CD4-positive, alpha-beta T cell (primary cell): ENCODE measurements at regions not wholly inside any gene's neighbourhood (a gene's known extent, or its start where the extent isn't known, plus 50 kb on each side); places are given as distances from the start of the nearest gene placed in this dataset.
"Not testable (repeated sequence)": the region's sequence is repeated elsewhere in the genome, so short reads cannot be mapped to it uniquely, and the experiment has no call there.

ENCODE experiments used
- ATAC-seq: fragments of 200-7000 bp; cut with Tn5 transposase; one replicate; pipeline ENCODE4 v1.10.0; 2022; ENCODE audit warnings: mild to moderate bottlenecking; ENCODE audit not compliant: poor library complexity
- CTCF ChIA-PET: fragments of 350-600 bp; sonication (Branson Sonifier 250); formaldehyde crosslinking; loops from one replicate; lab custom pipeline; 2021; ENCODE audit warnings: antibody characterized with exemption, inconsistent platforms; lab: Charles Lee
- POLR2A ChIA-PET: fragments of 350-600 bp; sonication (Branson Sonifier 250); formaldehyde crosslinking; loops from one replicate; lab custom pipeline; 2021; ENCODE audit warnings: antibody characterized with exemption, inconsistent platforms; lab: Charles Lee
- DNase-seq, 14 experiments: peaks; one replicate each; pipeline ENCODE4 v3.0.0-alpha.2; 2013 to 2020; ENCODE audit warnings: mixed read lengths in 2 of 14
- H3K27ac ChIP-seq, 2 donors: one replicate each; pipeline versions ENCODE4 v1.5.1 to v1.7.0; 2013; ENCODE audit warnings: low read length in 2 of 2, low read depth in 1 of 2, mild to moderate bottlenecking in 1 of 2
- H3K27me3 ChIP-seq, 2 experiments: 1 replicate in 1 of 2; 2 replicates in 1 of 2; pipeline versions ENCODE4 v1.6.1 to v1.7.0; 2013; ENCODE audit warnings: low read length in 2 of 2, control low read depth in 1 of 2, mild to moderate bottlenecking in 1 of 2, moderate library complexity in 1 of 2; ENCODE audit not compliant: insufficient read depth in 2 of 2, control insufficient read depth in 1 of 2
- H3K36me3 ChIP-seq: one replicate; pipeline ENCODE4 v1.6.1; 2013; ENCODE audit warnings: low read length, control low read depth; ENCODE audit not compliant: insufficient read depth
- H3K4me1 ChIP-seq: one replicate; pipeline ENCODE4 v1.6.1; 2013; ENCODE audit warnings: low read length, control low read depth; ENCODE audit not compliant: insufficient read depth
- H3K4me3 ChIP-seq: one replicate; pipeline ENCODE4 v1.5.1; 2013; ENCODE audit warnings: mild to moderate bottlenecking, low read length, moderate library complexity
- H3K9me3 ChIP-seq, 2 experiments: 1 replicate in 1 of 2; 2 replicates in 1 of 2; pipeline versions ENCODE4 v1.6.1 to v1.7.0; 2013; ENCODE audit warnings: low read length in 2 of 2, mild to moderate bottlenecking in 2 of 2, control low read depth in 1 of 2, moderate library complexity in 1 of 2; ENCODE audit not compliant: control insufficient read depth in 1 of 2, insufficient read depth in 1 of 2
- H3K27ac Mint-ChIP-seq: one replicate; pipeline ENCODE4 v1.8.0; 2020; ENCODE audit warnings: mixed read lengths
- H3K27me3 Mint-ChIP-seq: one replicate; pipeline ENCODE4 v1.8.0; 2021; ENCODE audit warnings: mixed read lengths
- H3K36me3 Mint-ChIP-seq: one replicate; pipeline ENCODE4 v1.8.0; 2021; ENCODE audit warnings: low read depth, mixed read lengths
- H3K4me1 Mint-ChIP-seq: one replicate; pipeline ENCODE4 v1.8.0; 2021; ENCODE audit warnings: low read depth, mixed read lengths
- H3K4me3 Mint-ChIP-seq: one replicate; pipeline ENCODE4 v1.8.0; 2020; ENCODE audit warnings: mild to moderate bottlenecking, mixed read lengths
- H3K9me3 Mint-ChIP-seq: one replicate; pipeline ENCODE4 v1.8.0; 2020; ENCODE audit warnings: mixed read lengths
- intact Hi-C, 2 experiments: fragments of 100-400 bp; cut with DNase I in 1 of 2; cut with micrococcal nuclease in 1 of 2; formaldehyde crosslinking; loops; one replicate each; pipeline versions ENCODE4 v1.15.1 to v1.9.0; 2023 to 2025; cut with DNase I, micrococcal nuclease
- TF ChIP-seq, protein P1 (sequence below): fragments of 200-600 bp; IDR thresholded peaks from one replicate; pipeline ENCODE4 v1.8.0; 2022; ENCODE audit warnings: antibody characterized with exemption, mild to moderate bottlenecking

DNA sequence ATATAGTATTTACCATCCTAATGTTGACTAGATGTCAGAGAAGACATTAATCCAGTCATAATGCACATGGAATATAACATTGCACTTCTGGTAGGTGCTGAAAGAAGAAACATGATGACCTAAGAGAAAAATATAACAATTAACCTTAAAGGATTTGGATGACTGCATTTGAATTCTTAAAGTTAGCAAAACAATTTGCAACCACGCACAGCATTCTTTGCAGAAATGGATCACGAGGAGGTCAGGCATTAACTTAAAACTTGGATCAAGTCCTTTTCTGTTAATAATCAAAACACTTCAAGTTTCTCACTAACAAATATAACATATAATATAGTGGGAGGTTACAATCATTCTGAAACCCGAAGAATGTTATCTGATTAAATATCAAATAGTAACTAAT, 525.0 kb upstream of the SLITRK6 start:
- Mint-ChIP-seq H3K27me3 (no peaks in the 10 kb centered on the region), H3K9me3 (peaks cover 9% of the 10 kb centered on the region), H3K4me3 (no peak overlapping the region), H3K36me3 (no peaks in the 10 kb centered on the region), H3K27ac (no peak overlapping the region), H3K4me1 (no peaks in the 10 kb centered on the region)
- ATAC-seq: no peak
- TF ChIP-seq, protein P1, sequence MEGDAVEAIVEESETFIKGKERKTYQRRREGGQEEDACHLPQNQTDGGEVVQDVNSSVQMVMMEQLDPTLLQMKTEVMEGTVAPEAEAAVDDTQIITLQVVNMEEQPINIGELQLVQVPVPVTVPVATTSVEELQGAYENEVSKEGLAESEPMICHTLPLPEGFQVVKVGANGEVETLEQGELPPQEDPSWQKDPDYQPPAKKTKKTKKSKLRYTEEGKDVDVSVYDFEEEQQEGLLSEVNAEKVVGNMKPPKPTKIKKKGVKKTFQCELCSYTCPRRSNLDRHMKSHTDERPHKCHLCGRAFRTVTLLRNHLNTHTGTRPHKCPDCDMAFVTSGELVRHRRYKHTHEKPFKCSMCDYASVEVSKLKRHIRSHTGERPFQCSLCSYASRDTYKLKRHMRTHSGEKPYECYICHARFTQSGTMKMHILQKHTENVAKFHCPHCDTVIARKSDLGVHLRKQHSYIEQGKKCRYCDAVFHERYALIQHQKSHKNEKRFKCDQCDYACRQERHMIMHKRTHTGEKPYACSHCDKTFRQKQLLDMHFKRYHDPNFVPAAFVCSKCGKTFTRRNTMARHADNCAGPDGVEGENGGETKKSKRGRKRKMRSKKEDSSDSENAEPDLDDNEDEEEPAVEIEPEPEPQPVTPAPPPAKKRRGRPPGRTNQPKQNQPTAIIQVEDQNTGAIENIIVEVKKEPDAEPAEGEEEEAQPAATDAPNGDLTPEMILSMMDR: no peak
- no peak overlapping the region for H3K27ac ChIP-seq
- H3K36me3 ChIP-seq: no peaks in the 10 kb centered on the region
- no peak overlapping the region for H3K4me3 ChIP-seq
- no peak for DNase-seq
- H3K9me3 ChIP-seq: no peaks in the 10 kb centered on the region
- ChIA-PET CTCF (no interaction called here), POLR2A (no interaction called here)
- no peaks in the 10 kb centered on the region for H3K4me1 ChIP-seq
- H3K27me3 ChIP-seq: no peaks in the 10 kb centered on the region
- intact Hi-C loops: no loop called here

DNA sequence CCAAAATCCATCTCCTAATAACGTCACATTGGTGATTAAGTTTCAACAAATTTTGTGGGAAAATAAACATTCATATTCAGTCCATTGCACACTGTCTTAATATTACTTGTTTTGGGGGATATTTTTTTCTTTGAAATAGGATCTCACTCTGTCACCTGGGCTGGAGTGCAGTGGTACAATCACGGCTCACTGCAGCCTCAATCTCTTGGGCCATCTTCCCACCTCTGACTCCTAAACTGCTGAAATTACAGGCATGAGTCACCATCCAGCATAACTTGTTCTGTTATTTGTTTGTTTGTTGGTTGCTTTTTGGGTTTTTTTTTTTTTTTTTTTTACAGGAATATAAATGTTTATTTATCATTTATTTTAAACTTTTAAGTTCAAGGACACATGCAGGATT, 556.1 kb upstream of the SLITRK6 start:
- Mint-ChIP-seq H3K4me1 (no peaks in the 10 kb centered on the region), H3K9me3 (peaks cover 3% of the 10 kb centered on the region), H3K36me3 (no peaks in the 10 kb centered on the region), H3K4me3 (no peak overlapping the region), H3K27ac (no peak overlapping the region), H3K27me3 (no peaks in the 10 kb centered on the region)
- intact Hi-C loops: no loop called here
- Histone ChIP-seq H3K36me3 (no peaks in the 10 kb centered on the region), H3K9me3 (no peaks in the 10 kb centered on the region), H3K4me1 (no peaks in the 10 kb centered on the region), H3K4me3 (no peak overlapping the region), H3K27me3 (no peaks in the 10 kb centered on the region), H3K27ac (no peak overlapping the region)
- ChIA-PET POLR2A (no interaction called here), CTCF (no interaction called here)
- DNase-seq (no peak), ATAC-seq (no peak)
- TF ChIP-seq, protein P1: no peak

DNA sequence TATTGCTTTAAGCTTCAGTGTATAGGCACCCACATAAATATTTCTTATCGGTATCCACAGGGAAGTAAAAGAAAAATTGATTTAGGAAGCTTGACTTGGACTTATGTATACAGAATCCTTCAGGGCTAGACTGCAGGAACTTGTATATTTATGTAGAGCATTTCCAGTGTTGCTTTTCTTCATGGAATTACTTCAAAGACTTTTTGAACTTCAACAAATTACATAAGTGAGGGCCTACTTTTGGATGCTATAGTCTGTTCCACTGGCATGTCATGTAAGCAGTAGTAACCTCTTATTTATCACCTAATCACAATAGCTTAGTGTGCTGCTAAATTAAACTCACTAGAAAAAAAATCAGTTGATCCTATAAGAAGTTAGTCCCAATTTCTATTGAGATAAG, 557.9 kb upstream of the SLITRK6 start:
- Histone ChIP-seq H3K27ac (no peak overlapping the region), H3K4me1 (no peaks in the 10 kb centered on the region), H3K4me3 (no peak overlapping the region), H3K27me3 (no peaks in the 10 kb centered on the region), H3K9me3 (no peaks in the 10 kb centered on the region), H3K36me3 (no peaks in the 10 kb centered on the region)
- Mint-ChIP-seq H3K9me3 (peaks cover 2% of the 10 kb centered on the region), H3K27me3 (no peaks in the 10 kb centered on the region), H3K4me1 (no peaks in the 10 kb centered on the region), H3K4me3 (no peak overlapping the region), H3K27ac (no peak overlapping the region), H3K36me3 (no peaks in the 10 kb centered on the region)
- ATAC-seq (no peak), DNase-seq (no peak)
- ChIA-PET CTCF (no interaction called here), POLR2A (no interaction called here)
- intact Hi-C loops: no loop called here
- TF ChIP-seq, protein P1: no peak

DNA sequence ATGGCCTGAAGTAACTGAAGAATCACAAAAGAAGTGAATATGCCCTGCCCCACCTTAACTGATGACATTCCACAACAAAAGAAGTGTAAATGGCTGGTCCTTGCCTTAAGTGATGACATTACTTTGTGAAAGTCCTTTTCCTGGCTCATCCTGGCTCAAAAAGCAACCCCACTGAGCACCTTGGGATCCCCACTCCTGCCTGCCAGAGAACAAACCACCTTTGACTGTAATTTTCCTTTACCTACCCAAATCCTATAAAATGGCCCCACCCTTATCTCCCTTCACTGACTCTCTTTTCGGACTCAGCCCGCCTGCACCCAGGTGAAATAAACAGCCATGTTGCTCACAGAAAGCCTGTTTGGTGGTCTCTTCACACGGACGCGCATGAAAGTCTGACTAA, 564.5 kb upstream of the SLITRK6 start:
- DNase-seq, intact Hi-C loops, H3K27ac Mint-ChIP-seq: not testable (repeated sequence)

More for the DNA sequence above, 564.5 kb upstream of the SLITRK6 start:
- H3K4me1 Mint-ChIP-seq, H3K27me3 ChIP-seq, H3K9me3 ChIP-seq, H3K27me3 Mint-ChIP-seq, ATAC-seq, H3K36me3 Mint-ChIP-seq, H3K4me1 ChIP-seq, H3K27ac ChIP-seq, H3K4me3 ChIP-seq, POLR2A ChIA-PET, H3K4me3 Mint-ChIP-seq, H3K36me3 ChIP-seq, CTCF ChIA-PET: not testable (repeated sequence)
- peaks cover 10% of the 10 kb centered on the region for H3K9me3 Mint-ChIP-seq
